CD4-positive, alpha-beta T cell (primary cell): ENCODE measurements at regions not wholly inside any gene's neighbourhood (a gene's known extent, or its start where the extent isn't known, plus 50 kb on each side); places are given as distances from the start of the nearest gene placed in this dataset.

Source experiments
- ATAC-seq: fragments of 200-7000 bp; cut with Tn5 transposase; one replicate; pipeline ENCODE4 v1.10.0; 2022; ENCODE audit warnings: mild to moderate bottlenecking; ENCODE audit not compliant: poor library complexity
- CTCF ChIA-PET: fragments of 350-600 bp; sonication (Branson Sonifier 250); formaldehyde crosslinking; loops from one replicate; lab custom pipeline; 2021; ENCODE audit warnings: antibody characterized with exemption, inconsistent platforms; lab: Charles Lee
- POLR2A ChIA-PET: fragments of 350-600 bp; sonication (Branson Sonifier 250); formaldehyde crosslinking; loops from one replicate; lab custom pipeline; 2021; ENCODE audit warnings: antibody characterized with exemption, inconsistent platforms; lab: Charles Lee
- DNase-seq, 14 experiments: peaks; one replicate each; pipeline ENCODE4 v3.0.0-alpha.2; 2013 to 2020; ENCODE audit warnings: mixed read lengths in 2 of 14
- H3K27ac ChIP-seq, 2 donors: one replicate each; pipeline versions ENCODE4 v1.5.1 to v1.7.0; 2013; ENCODE audit warnings: low read length in 2 of 2, low read depth in 1 of 2, mild to moderate bottlenecking in 1 of 2
- H3K27me3 ChIP-seq, 2 experiments: 1 replicate in 1 of 2; 2 replicates in 1 of 2; pipeline versions ENCODE4 v1.6.1 to v1.7.0; 2013; ENCODE audit warnings: low read length in 2 of 2, control low read depth in 1 of 2, mild to moderate bottlenecking in 1 of 2, moderate library complexity in 1 of 2; ENCODE audit not compliant: insufficient read depth in 2 of 2, control insufficient read depth in 1 of 2
- H3K36me3 ChIP-seq: one replicate; pipeline ENCODE4 v1.6.1; 2013; ENCODE audit warnings: low read length, control low read depth; ENCODE audit not compliant: insufficient read depth
- H3K4me1 ChIP-seq: one replicate; pipeline ENCODE4 v1.6.1; 2013; ENCODE audit warnings: low read length, control low read depth; ENCODE audit not compliant: insufficient read depth
- H3K4me3 ChIP-seq: one replicate; pipeline ENCODE4 v1.5.1; 2013; ENCODE audit warnings: mild to moderate bottlenecking, low read length, moderate library complexity
- H3K9me3 ChIP-seq, 2 experiments: 1 replicate in 1 of 2; 2 replicates in 1 of 2; pipeline versions ENCODE4 v1.6.1 to v1.7.0; 2013; ENCODE audit warnings: low read length in 2 of 2, mild to moderate bottlenecking in 2 of 2, control low read depth in 1 of 2, moderate library complexity in 1 of 2; ENCODE audit not compliant: control insufficient read depth in 1 of 2, insufficient read depth in 1 of 2
- H3K27ac Mint-ChIP-seq: one replicate; pipeline ENCODE4 v1.8.0; 2020; ENCODE audit warnings: mixed read lengths
- H3K27me3 Mint-ChIP-seq: one replicate; pipeline ENCODE4 v1.8.0; 2021; ENCODE audit warnings: mixed read lengths
- H3K36me3 Mint-ChIP-seq: one replicate; pipeline ENCODE4 v1.8.0; 2021; ENCODE audit warnings: low read depth, mixed read lengths
- H3K4me1 Mint-ChIP-seq: one replicate; pipeline ENCODE4 v1.8.0; 2021; ENCODE audit warnings: low read depth, mixed read lengths
- H3K4me3 Mint-ChIP-seq: one replicate; pipeline ENCODE4 v1.8.0; 2020; ENCODE audit warnings: mild to moderate bottlenecking, mixed read lengths
- H3K9me3 Mint-ChIP-seq: one replicate; pipeline ENCODE4 v1.8.0; 2020; ENCODE audit warnings: mixed read lengths
- CTCF ChIP-seq: fragments of 200-600 bp; IDR thresholded peaks from one replicate; pipeline ENCODE4 v1.8.0; 2022; ENCODE audit warnings: antibody characterized with exemption, mild to moderate bottlenecking
- intact Hi-C, 2 experiments: fragments of 100-400 bp; cut with DNase I in 1 of 2; cut with micrococcal nuclease in 1 of 2; formaldehyde crosslinking; loops; one replicate each; pipeline versions ENCODE4 v1.15.1 to v1.9.0; 2023 to 2025; cut with DNase I, micrococcal nuclease

- H3K27ac ChIP-seq = no peak overlapping the region
- Mint-ChIP-seq H3K27ac (no peak overlapping the region), H3K27me3 (no peaks in the 10 kb centered on the region), H3K9me3 (no peaks in the 10 kb centered on the region), H3K4me1 (no peaks in the 10 kb centered on the region), H3K36me3 (no peaks in the 10 kb centered on the region), H3K4me3 (no peak overlapping the region)
- DNase-seq (no peak), ATAC-seq (no peak)
- intact Hi-C loops = no loop called here
- H3K4me1 ChIP-seq = no peaks in the 10 kb centered on the region
- ChIA-PET POLR2A (no interaction called here), CTCF (no interaction called here)
- H3K36me3 ChIP-seq = no peaks in the 10 kb centered on the region
- no peaks in the 10 kb centered on the region for H3K27me3 ChIP-seq
- no peak overlapping the region for H3K4me3 ChIP-seq
- TF ChIP-seq CTCF = no peak
- peaks cover 0 to 3% of the 10 kb centered on the region in 2 experiments for H3K9me3 ChIP-seq
Measured at GRCh38 chr2:156748221-156748620, 312.0 kb downstream of the GPD2 start.

GRCh38 chr2:156752042-156752441 lies 315.9 kb downstream of the GPD2 start:
- TF ChIP-seq CTCF = no peak
- H3K9me3 Mint-ChIP-seq = no peaks in the 10 kb centered on the region
- Histone ChIP-seq H3K27ac (no peak overlapping the region), H3K4me3 (no peak overlapping the region), H3K36me3 (no peaks in the 10 kb centered on the region), H3K4me1 (no peaks in the 10 kb centered on the region), H3K27me3 (no peaks in the 10 kb centered on the region), H3K9me3 (no peaks in the 10 kb centered on the region)
- intact Hi-C loops = no loop called here
- CTCF ChIA-PET = no interaction called here
- ATAC-seq = no peak
- no peak for DNase-seq
- no peak overlapping the region for H3K27ac Mint-ChIP-seq
- no peaks in the 10 kb centered on the region for H3K27me3 Mint-ChIP-seq
- POLR2A ChIA-PET = no interaction called here
- H3K4me3 Mint-ChIP-seq = no peak overlapping the region
- H3K4me1 Mint-ChIP-seq = no peaks in the 10 kb centered on the region
- no peaks in the 10 kb centered on the region for H3K36me3 Mint-ChIP-seq

- Histone ChIP-seq H3K4me1 (no peaks in the 10 kb centered on the region), H3K27ac (no peak overlapping the region), H3K9me3 (no peaks in the 10 kb centered on the region), H3K4me3 (no peak overlapping the region), H3K36me3 (no peaks in the 10 kb centered on the region), H3K27me3 (no peaks in the 10 kb centered on the region)
- Mint-ChIP-seq H3K27me3 (no peaks in the 10 kb centered on the region), H3K27ac (no peak overlapping the region), H3K36me3 (no peaks in the 10 kb centered on the region), H3K4me3 (no peak overlapping the region), H3K4me1 (no peaks in the 10 kb centered on the region), H3K9me3 (no peaks in the 10 kb centered on the region)
- DNase-seq (no peak), ATAC-seq (no peak)
- intact Hi-C loops = no loop called here
- POLR2A ChIA-PET = no interaction called here
- CTCF ChIA-PET = no interaction called here
- no peak for TF ChIP-seq CTCF
Measured at GRCh38 chr2:156753766-156754165, 317.6 kb downstream of the GPD2 start.
